ENCODE measurements at regions not wholly inside any gene's neighbourhood (a gene's known extent, or its start where the extent isn't known, plus 50 kb on each side); places are given as distances from the start of the nearest gene placed in this dataset.
"Not testable (repeated sequence)": the region's sequence is repeated elsewhere in the genome, so short reads cannot be mapped to it uniquely, and the experiment has no call there.

- DNase-seq: no peak
These were observed 407.0 kb downstream of the CPS1 start for GRCh38 chr2:210963386-210963785.

GRCh38 chr2:210964141-210964764, 407.9 kb downstream of the CPS1 start:
- no peak for DNase-seq

GRCh38 chr2:210965472-210965871, 409.1 kb downstream of the CPS1 start:
- no peak for DNase-seq

GRCh38 chr2:210966330-210966729, 409.9 kb downstream of the CPS1 start:
- no peak for DNase-seq

GRCh38 chr2:210971431-210971830, 415.0 kb downstream of the CPS1 start:
- DNase-seq: no peak

- not testable (repeated sequence) for DNase-seq
These were observed 430.4 kb downstream of the CPS1 start for GRCh38 chr2:210986806-210987205.

- no peak for DNase-seq
These were observed 434.7 kb downstream of the CPS1 start for GRCh38 chr2:210991107-210991506.

- DNase-seq: no peak
These were observed 437.7 kb downstream of the CPS1 start for GRCh38 chr2:210994104-210994503.

GRCh38 chr2:210997373-210997772, 441.0 kb downstream of the CPS1 start:
- no peak for DNase-seq

GRCh38 chr2:210998334-210998733, 441.9 kb downstream of the CPS1 start:
- no peak for DNase-seq

GRCh38 chr2:211014376-211014775, 458.0 kb downstream of the CPS1 start:
- no peak for DNase-seq

GRCh38 chr2:211014906-211015305, 458.5 kb downstream of the CPS1 start:
- DNase-seq: no peak

- DNase-seq: not testable (repeated sequence)
These were observed 468.7 kb downstream of the CPS1 start for GRCh38 chr2:211025089-211025488.

GRCh38 chr2:211026109-211026508, 469.7 kb downstream of the CPS1 start:
- DNase-seq: no peak

- no peak for DNase-seq
These were observed 471.6 kb downstream of the CPS1 start for GRCh38 chr2:211027976-211028375.

GRCh38 chr2:211033765-211034164, 477.4 kb downstream of the CPS1 start:
- peak; percentile 54 for DNase-seq

GRCh38 chr2:211035548-211036185, 479.3 kb downstream of the CPS1 start:
- peak; percentile 29 for DNase-seq

- DNase-seq: peak; percentile 71
These were observed 488.6 kb downstream of the CPS1 start for GRCh38 chr2:211045025-211045424.

- DNase-seq: no peak
These were observed 493.1 kb downstream of the CPS1 start for GRCh38 chr2:211049321-211050018.

- DNase-seq: peak; percentile 42
These were observed 499.0 kb downstream of the CPS1 start for GRCh38 chr2:211055438-211055837.

- DNase-seq: no peak
These were observed 505.4 kb downstream of the CPS1 start for GRCh38 chr2:211061612-211062296.

- DNase-seq: no peak
These were observed 505.9 kb downstream of the CPS1 start for GRCh38 chr2:211062297-211062612.

- DNase-seq: no peak
These were observed 510.6 kb downstream of the CPS1 start for GRCh38 chr2:211067029-211067428.
